HL-60/S4 treated with retinoic acid at 250 ng/mL for 4 days and 3 days (cell line): ENCODE measurements at regions not wholly inside any gene's neighbourhood (a gene's known extent, or its start where the extent isn't known, plus 50 kb on each side); places are given as distances from the start of the nearest gene placed in this dataset.

Source experiments
- in situ Hi-C: fragments of 300-500 bp; cut with MboI; formaldehyde crosslinking; loops from 2 replicates; pipeline ENCODE4 v1.7.0; 2022; ENCODE audit warnings: low sequenced_read_pairs

DNA sequence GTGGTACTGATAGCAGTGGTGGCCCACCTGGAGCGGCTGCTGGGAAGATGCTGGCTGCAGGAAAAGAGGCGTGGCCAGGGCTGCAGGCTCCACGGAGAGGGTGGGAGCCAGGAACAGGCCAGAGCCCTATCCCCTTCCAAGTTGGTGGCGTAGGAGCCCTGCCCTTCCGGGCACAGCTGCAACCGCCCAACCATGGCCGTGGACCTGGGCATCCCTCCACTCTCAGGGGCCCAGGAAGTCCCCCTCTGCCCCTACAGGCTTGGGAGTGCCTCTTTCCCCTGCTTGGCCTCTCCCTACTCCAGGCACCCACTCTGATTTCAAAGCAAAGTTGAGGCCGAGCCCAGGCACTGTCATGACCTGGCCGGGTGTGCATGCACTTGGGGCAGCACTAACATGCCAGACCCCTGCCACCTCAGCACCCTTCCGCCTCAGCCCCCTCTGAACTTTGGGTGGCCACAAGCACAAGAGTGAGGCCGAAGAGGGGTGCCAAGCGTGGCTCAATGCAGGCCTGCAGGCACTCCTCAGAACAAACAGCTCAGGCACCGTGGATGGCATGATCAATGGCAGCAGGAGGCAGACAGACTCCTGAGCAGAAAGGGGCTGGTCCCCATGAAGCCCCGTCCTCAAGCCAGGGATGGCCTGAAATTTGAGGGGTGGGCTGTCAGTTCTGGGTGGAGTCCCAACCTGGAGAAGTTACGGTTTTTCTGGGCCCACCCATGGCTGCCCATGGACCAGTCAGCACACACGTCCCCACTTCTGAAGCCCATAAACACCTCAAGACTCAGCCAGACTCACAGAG lies 164.9 kb upstream of the PRNP start:
- in situ Hi-C loops, result no loop called here

DNA sequence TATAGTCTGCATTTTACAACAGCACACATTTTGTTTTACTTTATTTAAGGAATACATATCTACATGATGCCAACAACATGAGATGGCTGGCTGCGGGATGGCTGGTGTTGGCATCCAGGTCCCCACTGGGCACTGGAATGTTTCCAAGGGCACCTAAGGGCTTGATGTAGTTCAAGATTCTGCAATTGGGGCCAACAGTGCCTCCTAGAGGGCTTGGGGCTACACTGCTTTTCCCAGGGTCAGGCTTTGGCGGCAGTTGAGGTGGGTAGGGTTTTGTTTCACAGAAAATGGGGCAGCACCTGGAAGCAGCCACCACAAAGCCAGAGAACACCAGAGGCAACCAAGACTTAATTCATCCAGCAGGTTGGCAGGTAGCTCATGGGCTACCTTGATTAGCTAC lies 166.7 kb upstream of the PRNP start:
- in situ Hi-C loops, result no loop called here

GRCh38 chr20:4516876-4517275 lies 169.4 kb upstream of the PRNP start:
- in situ Hi-C loops, result no loop called here

DNA sequence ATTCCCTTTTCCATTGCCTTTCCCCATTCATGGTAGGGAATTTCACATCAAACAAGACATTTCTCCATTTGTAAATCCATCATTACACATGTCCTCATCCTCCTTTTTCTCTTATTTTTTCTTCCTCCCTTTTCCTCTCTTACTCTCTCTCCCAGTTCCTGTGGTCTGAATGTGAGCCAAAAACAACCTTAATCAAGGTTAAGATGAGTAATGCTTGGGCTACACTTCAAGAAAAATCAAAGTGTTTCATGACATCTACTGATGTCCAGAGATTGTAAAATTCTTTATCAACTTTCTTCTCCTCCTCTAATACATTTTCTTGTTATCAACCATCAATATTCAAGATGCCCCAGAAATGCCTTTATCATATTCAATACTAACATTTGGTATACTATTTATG lies 172.5 kb upstream of the PRNP start:
- in situ Hi-C loops, result no loop called here

DNA sequence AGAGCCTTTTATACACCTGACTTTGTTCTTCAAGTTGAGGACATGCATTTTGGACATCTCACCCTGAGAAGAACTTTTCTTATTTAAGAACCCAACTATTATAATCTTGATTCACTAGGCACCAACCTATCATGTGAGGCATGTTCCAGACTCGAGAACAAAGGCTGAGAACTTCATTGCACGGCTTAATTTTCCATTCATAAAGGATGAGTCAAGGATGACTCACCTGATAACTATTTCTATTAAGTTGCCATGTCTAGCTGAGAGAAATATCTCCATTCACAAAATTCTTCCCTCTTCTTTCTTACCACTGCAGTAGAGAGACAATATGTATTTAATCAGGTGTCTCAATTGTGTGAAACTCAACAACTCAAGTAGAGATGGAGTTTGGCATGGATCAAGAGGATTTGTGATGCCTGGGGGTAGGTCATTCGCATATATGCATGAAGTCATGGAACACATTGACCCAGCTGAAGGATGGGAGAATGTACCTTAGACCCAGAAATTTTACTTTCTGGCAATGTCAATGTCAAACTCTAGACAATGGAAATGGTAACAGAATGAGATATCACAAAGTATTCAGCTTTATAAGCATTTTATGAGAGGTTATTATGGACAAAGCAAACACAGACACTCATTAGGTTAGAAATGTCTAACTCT lies 173.2 kb upstream of the PRNP start:
- in situ Hi-C loops, result no loop called here

DNA sequence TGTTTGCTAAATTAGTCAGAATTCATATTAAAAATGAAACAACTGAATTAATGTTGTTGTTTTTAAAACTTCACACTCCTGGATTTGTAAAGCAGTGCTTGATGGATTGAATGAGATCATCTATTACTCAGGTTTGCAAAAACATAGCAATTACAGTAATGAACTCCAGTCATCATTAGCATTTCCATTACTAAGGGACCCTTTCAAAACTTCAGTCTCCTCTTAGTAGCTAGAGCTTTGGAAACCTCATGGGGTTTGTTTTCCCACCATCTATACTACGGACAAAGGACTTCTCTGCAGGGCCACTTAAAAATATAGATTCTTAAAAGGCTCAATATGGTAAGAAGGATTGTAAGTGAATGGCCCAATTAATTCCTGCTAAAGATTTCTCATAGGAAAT lies 174.5 kb upstream of the PRNP start:
- in situ Hi-C loops, result no loop called here

- in situ Hi-C loops, result no loop called here
Measured at GRCh38 chr20:4509825-4510522, 176.3 kb upstream of the PRNP start.

DNA sequence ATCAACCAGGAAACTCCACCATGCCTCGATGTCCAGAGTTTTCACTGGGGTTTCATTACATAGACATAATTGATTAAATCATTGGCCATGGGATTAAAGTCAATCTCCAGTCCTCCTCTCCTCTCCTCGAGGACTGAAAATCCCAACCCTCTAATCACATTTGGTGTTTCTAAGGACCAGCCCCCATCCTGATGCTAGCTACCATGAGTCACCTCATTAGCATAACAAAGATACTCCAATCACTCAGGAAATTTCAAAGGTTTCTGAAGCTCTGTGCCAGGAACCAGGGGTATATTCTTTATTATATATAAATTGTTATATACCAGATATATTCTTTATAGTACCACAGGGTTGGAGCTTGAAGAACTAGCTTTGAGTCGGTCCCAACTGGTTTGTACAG lies 177.5 kb upstream of the PRNP start:
- in situ Hi-C loops, result no loop called here

GRCh38 chr20:4507288-4507719 lies 179.0 kb upstream of the PRNP start:
- in situ Hi-C loops, result no loop called here

GRCh38 chr20:4504814-4505213 lies 181.4 kb upstream of the PRNP start:
- in situ Hi-C loops, result no loop called here

- in situ Hi-C loops, result no loop called here
Measured at GRCh38 chr20:4502756-4503155, 183.5 kb upstream of the PRNP start.

GRCh38 chr20:4493386-4493785 lies 192.9 kb upstream of the PRNP start:
- in situ Hi-C loops, result no loop called here

- in situ Hi-C loops, result no loop called here
Measured at GRCh38 chr20:4491643-4492042, 194.6 kb upstream of the PRNP start.

GRCh38 chr20:4490606-4491280 lies 195.5 kb upstream of the PRNP start:
- in situ Hi-C loops, result no loop called here

DNA sequence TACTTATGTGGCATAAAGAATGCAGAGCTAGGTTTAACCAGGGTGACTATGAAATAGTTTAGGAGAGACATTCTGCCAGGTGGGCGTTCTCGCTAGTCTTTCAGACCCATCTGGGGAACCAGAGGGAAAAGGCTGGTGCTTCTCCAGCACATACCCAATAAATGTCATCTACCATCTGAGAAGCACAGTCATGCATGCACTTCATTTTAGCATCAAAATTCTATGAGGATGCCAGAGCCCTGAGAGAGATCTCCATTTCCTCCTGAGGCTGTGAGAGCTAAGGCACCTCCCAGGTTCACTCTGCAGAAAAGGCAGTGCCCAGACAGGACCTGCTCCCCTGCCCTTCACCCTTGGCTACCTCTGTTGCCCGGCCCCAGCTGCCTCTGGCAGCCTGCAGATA lies 196.2 kb upstream of the PRNP start:
- in situ Hi-C loops, result no loop called here

GRCh38 chr20:4488407-4489339 lies 197.6 kb upstream of the PRNP start:
- in situ Hi-C loops, result no loop called here

GRCh38 chr20:4484379-4484997 lies 201.8 kb upstream of the PRNP start:
- in situ Hi-C loops, result no loop called here

DNA sequence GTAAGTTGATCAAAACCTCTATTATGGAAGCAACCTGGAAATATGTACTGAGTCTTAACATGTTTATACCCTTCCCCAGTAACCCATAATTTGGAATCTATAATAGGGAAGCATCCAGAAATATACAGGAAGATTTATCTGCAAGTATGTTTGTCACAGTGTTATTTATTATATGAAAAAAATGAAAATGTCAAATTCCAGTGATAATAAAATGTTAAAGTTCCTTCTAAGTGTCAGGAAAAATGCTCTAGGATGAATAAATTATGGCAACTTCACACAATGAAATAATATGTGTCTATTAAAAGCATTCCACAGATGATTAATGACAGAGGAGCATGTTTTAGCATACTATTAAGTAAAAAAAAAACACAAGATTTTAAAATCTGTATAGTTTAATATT lies 202.3 kb upstream of the PRNP start:
- in situ Hi-C loops, result no loop called here

GRCh38 chr20:4483486-4483885 lies 202.8 kb upstream of the PRNP start:
- in situ Hi-C loops, result no loop called here

DNA sequence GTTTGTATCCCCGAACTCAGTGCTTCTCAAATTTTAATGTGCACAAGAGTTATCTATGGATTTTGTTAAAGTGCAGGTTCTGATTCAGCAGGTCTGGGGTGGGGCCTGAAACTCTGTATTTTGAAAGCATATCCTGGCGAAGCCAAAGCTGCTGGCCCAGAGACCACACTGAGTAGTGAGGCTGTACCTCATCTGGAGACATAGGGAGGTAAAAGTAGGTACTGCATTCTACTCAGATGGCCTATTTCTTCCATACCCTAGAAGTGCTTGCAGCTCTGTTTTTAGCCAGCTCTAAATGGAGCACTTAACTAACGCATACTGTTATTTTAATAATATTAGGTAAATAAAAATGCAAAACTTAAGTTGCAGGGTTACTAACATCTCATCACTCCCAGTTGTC lies 206.2 kb upstream of the PRNP start:
- in situ Hi-C loops, result no loop called here
